AG04449 (cell line): ENCODE measurements at regions not wholly inside any gene's neighbourhood (a gene's known extent, or its start where the extent isn't known, plus 50 kb on each side); places are given as distances from the start of the nearest gene placed in this dataset.

ENCODE experiments used
- CTCF ChIA-PET: fragments of 350-600 bp; formaldehyde crosslinking; extraction: SDS; loops from one replicate; lab custom pipeline; 2021; ENCODE audit warnings: antibody characterized with exemption; lab: Yijun Ruan, JAX
- POLR2A ChIA-PET: fragments of 400-600, 350-600 bp; formaldehyde crosslinking; extraction: SDS; loops from one replicate; lab custom pipeline; 2020; ENCODE audit warnings: antibody characterized with exemption, inconsistent platforms; lab: Yijun Ruan, JAX
- DNase-seq: peaks from one replicate; pipeline ENCODE4 v3.0.0-alpha.2; 2010; ENCODE audit warnings: low read depth, low spot score
- H3K4me3 ChIP-seq: 2 replicates; pipeline ENCODE4 v1.5.1; 2011; ENCODE audit warnings: low read depth, mild to moderate bottlenecking, control low read depth, low read length
- TF ChIP-seq, protein P1 (sequence below): IDR thresholded peaks from one replicate; pipeline ENCODE4 v1.5.1; 2011; ENCODE audit warnings: mild to moderate bottlenecking, moderate library complexity, low read length, control low read depth, inconsistent platforms; ENCODE audit not compliant: insufficient read depth; ENCODE audit errors: missing control alignments

DNA sequence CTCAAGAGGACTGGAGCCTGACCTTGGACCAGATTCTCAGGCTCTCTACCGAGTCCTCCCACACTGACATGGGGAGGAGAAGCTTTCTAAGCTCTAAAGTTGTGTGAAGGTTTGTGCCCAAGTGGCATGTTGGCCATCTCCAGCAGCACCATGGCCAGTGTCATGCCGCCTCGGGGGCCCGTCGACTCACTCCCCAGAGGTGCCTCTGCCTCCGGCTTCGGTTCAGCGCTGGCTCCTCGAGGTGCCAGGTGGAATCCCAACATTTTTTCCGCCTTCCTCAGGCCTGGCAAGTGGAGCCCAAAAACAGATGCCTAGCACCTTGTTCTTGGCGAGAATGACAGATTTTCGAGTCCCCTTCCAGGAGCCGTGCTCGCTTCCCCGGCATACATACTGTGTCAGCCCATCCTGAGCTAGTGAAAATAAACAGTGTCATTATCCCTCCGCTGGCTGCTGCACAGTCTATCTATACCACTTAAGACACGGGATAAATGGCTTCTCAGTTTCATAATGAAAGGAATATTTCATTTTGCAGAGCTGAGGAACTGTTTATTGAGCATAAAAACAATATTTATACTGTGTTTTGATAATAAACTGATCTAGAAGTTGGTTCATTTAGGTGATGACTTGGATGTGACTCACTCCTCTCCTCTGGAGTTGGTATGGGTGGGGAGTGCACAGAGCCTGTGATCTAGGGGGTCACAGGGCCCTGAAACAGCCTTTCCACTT is 328.5 kb upstream of the TLE3 start:
- H3K4me3 ChIP-seq, result no peak overlapping the region
- CTCF ChIA-PET, result interaction anchor here (1.9 kb wide), 1 partner anchor 41 kb away, joined by 6 read pairs; no protein-coding TSS in a partner anchor
- DNase-seq, result no peak
- TF ChIP-seq, protein P1, sequence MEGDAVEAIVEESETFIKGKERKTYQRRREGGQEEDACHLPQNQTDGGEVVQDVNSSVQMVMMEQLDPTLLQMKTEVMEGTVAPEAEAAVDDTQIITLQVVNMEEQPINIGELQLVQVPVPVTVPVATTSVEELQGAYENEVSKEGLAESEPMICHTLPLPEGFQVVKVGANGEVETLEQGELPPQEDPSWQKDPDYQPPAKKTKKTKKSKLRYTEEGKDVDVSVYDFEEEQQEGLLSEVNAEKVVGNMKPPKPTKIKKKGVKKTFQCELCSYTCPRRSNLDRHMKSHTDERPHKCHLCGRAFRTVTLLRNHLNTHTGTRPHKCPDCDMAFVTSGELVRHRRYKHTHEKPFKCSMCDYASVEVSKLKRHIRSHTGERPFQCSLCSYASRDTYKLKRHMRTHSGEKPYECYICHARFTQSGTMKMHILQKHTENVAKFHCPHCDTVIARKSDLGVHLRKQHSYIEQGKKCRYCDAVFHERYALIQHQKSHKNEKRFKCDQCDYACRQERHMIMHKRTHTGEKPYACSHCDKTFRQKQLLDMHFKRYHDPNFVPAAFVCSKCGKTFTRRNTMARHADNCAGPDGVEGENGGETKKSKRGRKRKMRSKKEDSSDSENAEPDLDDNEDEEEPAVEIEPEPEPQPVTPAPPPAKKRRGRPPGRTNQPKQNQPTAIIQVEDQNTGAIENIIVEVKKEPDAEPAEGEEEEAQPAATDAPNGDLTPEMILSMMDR, result no peak
- POLR2A ChIA-PET, result interaction anchor here (0.7 kb wide), 1 partner anchor 21 kb away, joined by 3 read pairs; no protein-coding TSS in a partner anchor

DNA sequence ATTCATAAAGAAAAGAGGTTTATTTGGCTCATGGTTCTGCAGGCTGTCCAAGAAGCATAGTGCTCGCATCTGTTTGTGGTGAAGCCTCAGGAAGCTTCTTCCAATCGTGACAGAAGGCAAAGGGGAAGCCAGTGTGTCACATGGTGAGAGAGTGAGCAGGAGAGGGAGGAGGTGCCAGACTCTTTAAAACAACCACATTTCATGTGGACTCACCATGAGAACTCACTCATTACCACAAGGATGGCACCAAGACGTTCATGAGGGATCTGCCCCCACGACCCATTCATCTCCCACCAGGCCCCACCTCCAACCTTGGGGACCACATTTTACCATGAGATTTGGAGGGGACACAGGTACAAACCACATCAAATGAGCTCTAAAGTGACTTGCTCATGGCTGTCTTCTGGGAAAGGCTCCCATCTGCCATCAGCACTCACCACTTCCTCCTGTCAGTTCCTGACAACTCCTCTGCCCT is 327.3 kb upstream of the TLE3 start:
- ChIA-PET CTCF (interaction anchor here (1.9 kb wide), 1 partner anchor 42 kb away, joined by 6 read pairs; no protein-coding TSS in a partner anchor), POLR2A (no interaction called here)
- DNase-seq, result no peak
- H3K4me3 ChIP-seq, result no peak overlapping the region
- TF ChIP-seq, protein P1, result no peak

DNA sequence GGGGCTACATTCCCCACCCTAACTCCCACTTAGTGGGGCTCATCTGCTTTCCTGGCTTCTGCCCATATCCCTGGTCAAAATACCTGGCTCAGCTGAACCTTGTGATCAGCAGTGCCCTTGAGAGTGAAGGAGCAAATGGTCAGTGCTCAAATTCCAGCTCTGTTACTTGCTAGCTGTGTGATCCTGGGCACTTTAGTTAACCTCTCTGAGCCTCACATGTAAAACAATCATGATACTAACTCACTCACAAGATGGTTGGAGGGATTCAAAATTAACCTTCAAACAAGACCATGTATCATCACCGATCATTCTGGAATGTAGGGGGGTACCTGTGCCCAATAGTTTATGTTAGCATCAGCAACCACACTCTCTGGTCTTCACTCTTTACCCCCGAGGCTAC is 325.6 kb upstream of the TLE3 start:
- ChIA-PET POLR2A (no interaction called here), CTCF (no interaction called here)
- no peak overlapping the region for H3K4me3 ChIP-seq
- TF ChIP-seq, protein P1, result no peak
- no peak for DNase-seq

DNA sequence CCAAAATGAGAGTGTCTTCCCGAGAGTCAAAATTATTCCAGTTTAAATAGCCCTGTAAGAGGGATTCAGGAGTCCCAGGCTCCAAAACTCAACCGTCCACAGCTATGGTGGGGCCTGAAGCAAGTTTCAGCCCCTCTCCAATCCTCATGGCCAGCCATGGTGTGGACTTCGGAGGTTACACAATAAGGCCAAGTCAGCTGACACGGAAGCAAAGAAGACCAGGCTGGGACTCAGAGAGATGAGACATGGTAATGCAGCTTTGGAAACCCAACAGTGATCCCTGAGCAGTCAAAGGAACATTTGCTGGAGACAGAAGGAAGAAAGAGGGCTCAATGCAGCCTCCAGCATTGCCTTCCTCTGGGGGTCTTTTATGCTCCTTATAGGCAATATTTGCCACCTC is 324.6 kb upstream of the TLE3 start:
- CTCF ChIA-PET, result no interaction called here
- no peak for DNase-seq
- TF ChIP-seq, protein P1, result no peak
- POLR2A ChIA-PET, result no interaction called here
- no peak overlapping the region for H3K4me3 ChIP-seq

DNA sequence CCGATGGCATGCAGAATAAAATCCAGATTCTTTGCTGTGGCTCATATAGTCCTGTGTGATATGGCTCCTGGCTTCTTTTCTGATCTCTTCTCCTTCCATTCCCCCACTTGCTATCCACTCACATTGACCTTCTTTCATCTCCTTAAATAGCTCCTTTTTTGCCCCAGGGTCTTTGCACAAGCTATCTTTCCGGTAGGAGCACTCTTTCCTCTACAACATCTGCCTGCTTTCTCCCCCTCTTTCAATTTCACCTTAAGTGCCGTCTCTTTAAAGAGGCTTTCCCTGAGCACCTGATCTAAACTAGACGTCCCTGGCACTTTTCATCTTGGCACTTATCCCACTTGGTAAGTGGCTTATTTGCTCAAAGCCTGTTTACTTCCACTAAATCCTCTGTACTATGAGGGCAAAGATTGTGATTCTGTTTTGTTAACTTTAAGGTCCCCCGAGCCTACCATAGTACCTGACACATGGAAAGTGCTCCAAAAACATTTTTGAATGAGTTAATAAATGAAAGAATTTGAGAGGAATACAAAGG is 323.3 kb upstream of the TLE3 start:
- no peak overlapping the region for H3K4me3 ChIP-seq
- DNase-seq, result no peak
- TF ChIP-seq, protein P1, result no peak
- CTCF ChIA-PET, result interaction anchor here (2.1 kb wide), 1 partner anchor 46 kb away, joined by 5 read pairs; no protein-coding TSS in a partner anchor
- POLR2A ChIA-PET, result no interaction called here
